ENCODE measurements at regions not wholly inside any gene's neighbourhood (a gene's known extent, or its start where the extent isn't known, plus 50 kb on each side); places are given as distances from the start of the nearest gene placed in this dataset.
A peak's percentile ranks its signal among the peaks of the same experiment; 100 is the strongest.

DNA sequence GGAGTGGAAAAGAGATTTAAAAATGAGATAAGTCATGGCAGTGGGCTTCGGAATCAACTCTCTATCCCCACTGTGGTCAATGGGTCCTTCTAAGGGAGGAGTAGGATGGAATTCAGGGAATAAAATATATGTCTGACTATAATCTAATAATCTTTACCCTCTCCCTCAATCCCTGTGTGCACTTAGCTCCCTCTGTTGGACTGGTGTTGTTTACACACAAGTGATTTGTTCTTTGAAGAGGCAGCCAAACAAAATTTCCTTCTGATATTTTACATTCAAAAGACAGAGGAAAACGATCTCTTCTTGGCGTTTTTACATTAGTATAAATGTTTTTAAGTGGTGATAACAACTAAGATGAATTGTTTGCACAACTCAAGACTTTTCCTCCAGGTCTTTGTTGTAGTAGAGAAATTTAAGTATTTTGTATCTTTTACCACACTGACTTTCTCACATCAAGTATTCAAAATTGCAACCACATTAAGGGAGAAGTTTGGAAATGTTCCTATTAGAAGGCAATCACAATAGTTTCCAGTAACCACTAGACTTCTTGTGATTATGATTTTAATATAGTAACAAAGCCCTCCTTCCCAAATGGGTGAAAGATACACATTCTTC, 317.8 kb downstream of the CENPW start:
- H3K9me3 ChIP-seq, result peaks cover 0 to 7% (median 0%) of the 10 kb centered on the region in 4 donors
- TF ChIP-seq POLR2A (IDR thresholded peaks at IDR 0.05; ENCODE audit: low read depth) (no peak), EP300 (IDR thresholded peaks at IDR 0.05) (no peak), POLR2AphosphoS5 (IDR thresholded peaks at IDR 0.05) (no peak)
- TF ChIP-seq, protein P1, sequence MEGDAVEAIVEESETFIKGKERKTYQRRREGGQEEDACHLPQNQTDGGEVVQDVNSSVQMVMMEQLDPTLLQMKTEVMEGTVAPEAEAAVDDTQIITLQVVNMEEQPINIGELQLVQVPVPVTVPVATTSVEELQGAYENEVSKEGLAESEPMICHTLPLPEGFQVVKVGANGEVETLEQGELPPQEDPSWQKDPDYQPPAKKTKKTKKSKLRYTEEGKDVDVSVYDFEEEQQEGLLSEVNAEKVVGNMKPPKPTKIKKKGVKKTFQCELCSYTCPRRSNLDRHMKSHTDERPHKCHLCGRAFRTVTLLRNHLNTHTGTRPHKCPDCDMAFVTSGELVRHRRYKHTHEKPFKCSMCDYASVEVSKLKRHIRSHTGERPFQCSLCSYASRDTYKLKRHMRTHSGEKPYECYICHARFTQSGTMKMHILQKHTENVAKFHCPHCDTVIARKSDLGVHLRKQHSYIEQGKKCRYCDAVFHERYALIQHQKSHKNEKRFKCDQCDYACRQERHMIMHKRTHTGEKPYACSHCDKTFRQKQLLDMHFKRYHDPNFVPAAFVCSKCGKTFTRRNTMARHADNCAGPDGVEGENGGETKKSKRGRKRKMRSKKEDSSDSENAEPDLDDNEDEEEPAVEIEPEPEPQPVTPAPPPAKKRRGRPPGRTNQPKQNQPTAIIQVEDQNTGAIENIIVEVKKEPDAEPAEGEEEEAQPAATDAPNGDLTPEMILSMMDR (IDR thresholded peaks at IDR 0.05), result peak; percentile 17 to 42 (median 28)
- H3K4me3 ChIP-seq, result no peak overlapping the region
- WGBS, result 57% methylated on average over 3 of the region's 3 CpGs
- H3K27ac ChIP-seq (replicated peaks in 1 of 4), result no peak overlapping the region
- peaks cover 0 to 41% (median 36%) of the 10 kb centered on the region in 4 donors for H3K4me1 ChIP-seq
- intact Hi-C loops (cut with DNase I), result no loop called here
- no peaks in the 10 kb centered on the region for H3K36me3 ChIP-seq
- H3K27me3 ChIP-seq, result no peaks in the 10 kb centered on the region
- DNase-seq (ENCODE audit: extremely low spot score), result no peak

DNA sequence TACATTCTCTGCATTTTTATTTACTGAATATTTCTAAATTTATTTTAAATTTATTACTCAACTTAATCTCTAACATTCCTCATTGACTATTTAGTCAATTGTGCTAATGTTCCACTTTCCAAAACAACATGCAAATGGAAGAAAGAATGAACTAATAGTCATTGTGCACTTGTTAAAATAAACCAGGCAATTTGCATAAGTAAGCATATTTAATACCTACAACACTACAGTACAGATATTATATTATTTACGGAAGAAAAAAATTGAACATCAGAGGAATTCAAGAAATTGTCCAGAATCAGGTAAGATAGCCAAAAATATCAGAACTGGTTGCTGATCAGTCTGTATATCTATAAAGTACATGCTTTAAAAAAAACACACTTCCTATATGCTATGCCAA, 320.5 kb downstream of the CENPW start:
- intact Hi-C loops (cut with DNase I), result loop anchor here (10.0 kb wide), 2 partner anchors 104 to 454 kb away; partner anchors contain the start of gene RSPO3
- H3K36me3 ChIP-seq, result no peaks in the 10 kb centered on the region
- no peak for TF ChIP-seq POLR2AphosphoS5 (IDR thresholded peaks at IDR 0.05)
- no peak for TF ChIP-seq POLR2A (IDR thresholded peaks at IDR 0.05; ENCODE audit: low read depth)
- TF ChIP-seq, protein P1 (IDR thresholded peaks at IDR 0.05), result no peak
- TF ChIP-seq EP300 (IDR thresholded peaks at IDR 0.05), result no peak
- no peaks in the 10 kb centered on the region for H3K27me3 ChIP-seq
- WGBS, result 91% methylated on average over 1 of the region's 1 CpG
- H3K27ac ChIP-seq (replicated peaks in 1 of 4), result no peak overlapping the region
- H3K4me3 ChIP-seq, result no peak overlapping the region
- DNase-seq (ENCODE audit: extremely low spot score), result no peak
- no peaks in the 10 kb centered on the region for H3K9me3 ChIP-seq
- H3K4me1 ChIP-seq, result peaks cover 0 to 64% (median 58%) of the 10 kb centered on the region in 4 donors

DNA sequence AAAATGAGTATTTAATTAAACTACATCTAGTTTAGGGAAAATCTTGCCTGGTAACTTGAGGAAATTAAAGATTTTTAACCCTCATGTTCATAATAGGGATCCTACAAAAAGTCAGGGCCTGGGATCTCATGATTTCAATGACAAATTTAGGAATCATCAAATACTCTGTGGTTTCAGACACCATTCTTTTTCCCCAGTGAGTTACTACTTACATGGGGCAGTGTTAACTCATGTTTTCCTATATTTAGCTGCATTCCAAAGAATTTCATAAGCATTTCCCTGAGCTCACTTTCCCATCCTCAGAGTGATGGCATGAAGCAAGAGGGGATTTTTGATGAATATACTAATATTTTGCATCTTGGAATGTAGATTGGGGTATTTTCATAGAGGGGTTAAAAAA, 321.7 kb downstream of the CENPW start:
- H3K4me3 ChIP-seq, result no peak overlapping the region
- no peaks in the 10 kb centered on the region for H3K36me3 ChIP-seq
- H3K9me3 ChIP-seq, result no peaks in the 10 kb centered on the region
- peaks cover 0 to 69% (median 62%) of the 10 kb centered on the region in 4 donors for H3K4me1 ChIP-seq
- intact Hi-C loops (cut with DNase I), result loop anchor here (10.0 kb wide), 2 partner anchors 103 to 453 kb away; partner anchors contain the start of gene RSPO3
- TF ChIP-seq POLR2A (IDR thresholded peaks at IDR 0.05; ENCODE audit: low read depth) (no peak), POLR2AphosphoS5 (IDR thresholded peaks at IDR 0.05) (no peak), EP300 (IDR thresholded peaks at IDR 0.05) (no peak)
- TF ChIP-seq, protein P1 (IDR thresholded peaks at IDR 0.05), result no peak
- DNase-seq (ENCODE audit: extremely low spot score), result no peak
- H3K27ac ChIP-seq (replicated peaks in 1 of 4), result peak overlapping the region; percentile 70 to 78 (median 72)
- no peaks in the 10 kb centered on the region for H3K27me3 ChIP-seq

DNA sequence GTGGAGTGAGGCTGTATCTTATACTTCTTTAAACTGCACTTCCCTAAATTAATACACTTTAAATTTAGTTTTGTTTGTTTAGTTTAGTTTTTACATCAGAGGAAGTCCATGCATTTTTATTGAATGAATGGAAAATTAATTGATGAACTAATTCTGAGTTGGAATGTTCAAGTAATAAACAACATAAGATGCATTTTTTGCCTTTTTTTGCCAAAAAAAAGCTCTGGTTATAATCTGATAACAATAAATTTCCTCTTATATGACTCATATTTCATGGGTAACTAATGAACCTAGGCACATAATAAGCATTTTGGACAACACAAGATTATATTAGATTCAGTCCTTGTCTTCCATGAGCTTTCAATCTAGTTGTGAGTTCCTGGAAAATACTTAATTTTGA, 323.1 kb downstream of the CENPW start:
- TF ChIP-seq EP300 (IDR thresholded peaks at IDR 0.05) (no peak), POLR2A (IDR thresholded peaks at IDR 0.05; ENCODE audit: low read depth) (no peak), POLR2AphosphoS5 (IDR thresholded peaks at IDR 0.05) (no peak)

DNA sequence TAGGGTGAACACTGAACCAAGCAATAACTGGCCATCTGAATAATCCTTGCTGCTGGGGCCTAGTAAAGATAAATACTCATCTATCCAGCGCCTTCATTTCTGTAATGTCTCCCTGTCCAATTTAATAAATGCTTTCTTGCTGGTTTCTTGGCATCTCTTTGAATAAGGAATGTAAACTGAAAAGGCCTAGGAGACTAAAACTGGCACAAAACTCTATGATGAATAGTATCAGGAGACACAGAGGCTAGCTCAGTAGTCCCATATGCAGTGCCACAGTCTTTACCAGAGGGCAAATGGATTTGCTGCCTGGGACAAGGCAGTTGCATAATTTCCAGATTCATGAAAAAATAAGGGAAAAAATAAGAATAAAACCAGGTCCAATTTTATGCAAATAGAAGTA, 324.4 kb downstream of the CENPW start:
- WGBS, result 40% methylated on average over 1 of the region's 1 CpG
- no peak overlapping the region for H3K4me3 ChIP-seq
- DNase-seq (ENCODE audit: extremely low spot score), result no peak
- TF ChIP-seq POLR2A (IDR thresholded peaks at IDR 0.05; ENCODE audit: low read depth) (no peak), POLR2AphosphoS5 (IDR thresholded peaks at IDR 0.05) (peak; percentile 11 to 65)
- no peaks in the 10 kb centered on the region for H3K9me3 ChIP-seq
- peak overlapping the region; percentile 70 to 78 (median 72) for H3K27ac ChIP-seq (replicated peaks in 1 of 4)
- H3K4me1 ChIP-seq, result peaks cover 0 to 91% (median 84%) of the 10 kb centered on the region in 4 donors
- no peaks in the 10 kb centered on the region for H3K36me3 ChIP-seq
- H3K27me3 ChIP-seq, result no peaks in the 10 kb centered on the region
- intact Hi-C loops (cut with DNase I), result loop anchor here (10.0 kb wide), 2 partner anchors 101 to 451 kb away; partner anchors contain the start of gene RSPO3

More for the DNA sequence above, 323.1 kb downstream of the CENPW start:
- Histone ChIP-seq H3K27ac (replicated peaks in 1 of 4) (peak overlapping the region; percentile 70 to 78 (median 72)), H3K36me3 (no peaks in the 10 kb centered on the region), H3K27me3 (no peaks in the 10 kb centered on the region), H3K9me3 (no peaks in the 10 kb centered on the region), H3K4me1 (peaks cover 0 to 82% (median 75%) of the 10 kb centered on the region in 4 donors), H3K4me3 (no peak overlapping the region)
- no peak for DNase-seq (ENCODE audit: extremely low spot score)
- intact Hi-C loops (cut with DNase I), result loop anchor here (10.0 kb wide), 2 partner anchors 102 to 452 kb away; partner anchors contain the start of gene RSPO3
